AG09309 (cell line): ENCODE measurements at regions not wholly inside any gene's neighbourhood (a gene's known extent, or its start where the extent isn't known, plus 50 kb on each side); places are given as distances from the start of the nearest gene placed in this dataset.
"Not testable (repeated sequence)": the region's sequence is repeated elsewhere in the genome, so short reads cannot be mapped to it uniquely, and the experiment has no call there.

Source experiments
- DNase-seq: peaks from one replicate; pipeline ENCODE4 v3.0.0-alpha.2; 2010; ENCODE audit warnings: low read depth
- H3K4me3 ChIP-seq: 2 replicates; pipeline ENCODE4 v1.5.1; 2011; ENCODE audit warnings: mild to moderate bottlenecking, low read depth, low read length, moderate library complexity; ENCODE audit not compliant: control insufficient read depth
- TF ChIP-seq, protein P1 (sequence below): IDR thresholded peaks from 2 replicates; pipeline ENCODE4 v1.5.1; 2011; ENCODE audit warnings: mild to moderate bottlenecking, low read depth, low read length, inconsistent platforms; ENCODE audit not compliant: insufficient read depth, control insufficient read depth; ENCODE audit errors: missing control alignments

DNA sequence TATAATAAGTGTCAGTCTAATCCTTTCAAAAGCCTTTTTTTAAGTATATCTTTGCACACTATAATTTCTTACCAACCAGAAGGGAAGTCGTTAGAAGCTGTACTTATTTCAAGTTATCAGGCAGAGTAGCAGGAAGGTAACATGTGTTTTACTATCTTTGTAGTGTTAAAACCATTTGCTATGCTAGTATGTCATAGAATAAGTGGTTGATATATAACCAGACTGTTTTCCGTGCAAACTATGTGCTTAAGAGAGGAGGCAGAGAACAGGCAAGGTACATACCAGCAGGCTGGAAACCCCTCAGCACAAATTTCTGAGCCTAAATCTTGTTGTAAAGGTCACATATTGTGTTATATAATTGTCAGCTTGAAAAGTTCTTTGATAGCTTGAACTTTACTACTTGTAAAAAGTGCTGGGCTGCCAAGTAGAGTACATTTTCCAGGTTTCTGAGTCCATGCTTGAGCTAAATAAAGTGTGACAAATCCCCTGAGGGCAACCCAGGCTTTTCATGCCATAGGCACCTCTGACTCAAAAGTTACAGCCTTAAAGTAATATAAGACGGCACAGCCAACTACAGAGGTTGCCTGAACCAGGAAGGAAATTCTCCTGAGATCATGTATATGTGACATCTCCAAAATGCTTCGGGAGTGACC lies 1297.4 kb downstream of the PCDH9 start:
- peak; percentile 28 for DNase-seq
- no peak overlapping the region for H3K4me3 ChIP-seq
- TF ChIP-seq, protein P1, sequence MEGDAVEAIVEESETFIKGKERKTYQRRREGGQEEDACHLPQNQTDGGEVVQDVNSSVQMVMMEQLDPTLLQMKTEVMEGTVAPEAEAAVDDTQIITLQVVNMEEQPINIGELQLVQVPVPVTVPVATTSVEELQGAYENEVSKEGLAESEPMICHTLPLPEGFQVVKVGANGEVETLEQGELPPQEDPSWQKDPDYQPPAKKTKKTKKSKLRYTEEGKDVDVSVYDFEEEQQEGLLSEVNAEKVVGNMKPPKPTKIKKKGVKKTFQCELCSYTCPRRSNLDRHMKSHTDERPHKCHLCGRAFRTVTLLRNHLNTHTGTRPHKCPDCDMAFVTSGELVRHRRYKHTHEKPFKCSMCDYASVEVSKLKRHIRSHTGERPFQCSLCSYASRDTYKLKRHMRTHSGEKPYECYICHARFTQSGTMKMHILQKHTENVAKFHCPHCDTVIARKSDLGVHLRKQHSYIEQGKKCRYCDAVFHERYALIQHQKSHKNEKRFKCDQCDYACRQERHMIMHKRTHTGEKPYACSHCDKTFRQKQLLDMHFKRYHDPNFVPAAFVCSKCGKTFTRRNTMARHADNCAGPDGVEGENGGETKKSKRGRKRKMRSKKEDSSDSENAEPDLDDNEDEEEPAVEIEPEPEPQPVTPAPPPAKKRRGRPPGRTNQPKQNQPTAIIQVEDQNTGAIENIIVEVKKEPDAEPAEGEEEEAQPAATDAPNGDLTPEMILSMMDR, result no peak

- H3K4me3 ChIP-seq, result no peak overlapping the region
- TF ChIP-seq, protein P1, result no peak
- DNase-seq, result no peak
These were observed 1298.1 kb downstream of the PCDH9 start for GRCh38 chr13:65932013-65932412.

DNA sequence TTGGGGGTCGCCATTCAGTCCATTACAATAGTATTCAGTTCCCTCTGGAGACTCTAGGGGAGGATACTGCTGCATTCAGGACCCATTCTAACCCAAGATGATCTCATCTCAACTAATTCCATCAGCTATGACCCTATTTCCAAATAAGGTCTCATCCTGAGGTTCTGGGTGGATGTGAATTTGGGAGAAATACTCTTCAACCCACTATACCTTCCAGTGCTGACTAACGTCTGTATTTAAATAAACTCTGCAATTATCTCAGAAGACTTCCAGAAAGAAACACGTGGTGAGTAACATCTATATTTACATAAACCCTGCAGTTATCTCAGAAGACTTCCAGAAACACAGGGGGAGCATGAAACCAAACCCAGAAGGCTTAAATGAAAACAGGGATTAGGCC lies 1300.7 kb downstream of the PCDH9 start:
- no peak for DNase-seq
- TF ChIP-seq, protein P1, result no peak

DNA sequence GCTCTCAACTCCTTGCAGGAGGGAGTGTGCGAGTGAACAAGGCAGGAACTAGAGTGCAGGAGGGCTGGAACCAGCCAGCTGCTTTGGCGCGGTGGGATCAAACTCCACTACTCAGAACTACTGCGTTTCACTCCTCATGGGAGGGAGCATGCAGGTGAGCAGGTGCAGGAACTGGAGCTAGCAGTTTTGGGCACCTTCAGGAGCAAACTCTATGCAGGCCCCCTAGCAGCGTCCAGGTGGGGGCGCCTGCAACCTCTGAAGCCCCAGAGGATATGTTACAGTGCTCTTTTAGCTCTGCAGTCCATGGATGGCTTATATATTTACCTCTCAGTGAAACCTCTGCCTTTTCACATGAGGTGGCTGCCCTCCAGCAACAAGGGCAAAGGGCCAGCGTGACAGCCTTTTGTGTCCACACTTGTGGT lies 1303.4 kb downstream of the PCDH9 start:
- TF ChIP-seq, protein P1, result peak; percentile 35
- no peak for DNase-seq
- H3K4me3 ChIP-seq, result no peak overlapping the region

More for the DNA sequence above, 1300.7 kb downstream of the PCDH9 start:
- H3K4me3 ChIP-seq, result no peak overlapping the region

DNA sequence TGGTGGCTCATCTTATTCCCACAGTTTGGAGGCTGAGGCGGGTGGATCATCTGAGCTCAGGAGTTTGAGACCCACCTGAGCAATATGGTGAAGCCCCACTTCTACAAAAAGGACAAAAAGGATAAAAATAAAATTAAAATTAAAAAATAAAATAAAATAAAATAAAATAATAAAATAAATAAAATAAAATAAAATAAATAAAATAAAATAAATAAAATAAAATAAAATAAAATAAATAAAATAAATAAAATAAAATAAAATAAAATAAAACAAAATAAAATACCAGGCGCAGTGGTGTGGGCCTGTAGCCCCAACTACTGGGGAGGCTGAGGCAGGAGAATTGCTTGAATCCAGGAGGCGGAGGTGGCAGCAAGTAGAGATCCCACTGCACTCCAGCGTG lies 1307.3 kb downstream of the PCDH9 start:
- DNase-seq, H3K4me3 ChIP-seq: not testable (repeated sequence)

DNA sequence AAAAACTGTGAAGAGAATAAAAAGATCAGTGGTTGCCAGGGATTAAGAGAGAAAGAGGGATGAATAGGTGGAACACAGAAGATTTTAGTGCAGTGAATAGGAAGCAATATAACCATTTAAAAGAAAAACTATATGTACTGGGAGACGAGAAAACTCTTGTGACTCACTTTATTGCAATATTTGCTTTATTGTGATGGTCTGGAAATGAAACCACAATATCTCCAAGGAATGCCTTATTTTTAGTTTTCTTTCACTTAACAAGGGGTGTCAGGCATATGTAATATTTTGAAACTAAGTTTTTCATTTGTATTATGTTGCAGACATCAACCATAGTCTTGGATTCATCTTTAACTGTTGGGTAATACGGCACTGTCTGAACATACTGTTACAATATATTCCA lies 1308.2 kb downstream of the PCDH9 start:
- TF ChIP-seq, protein P1, result no peak
- H3K4me3 ChIP-seq, result no peak overlapping the region
- DNase-seq, result peak; percentile 4

DNA sequence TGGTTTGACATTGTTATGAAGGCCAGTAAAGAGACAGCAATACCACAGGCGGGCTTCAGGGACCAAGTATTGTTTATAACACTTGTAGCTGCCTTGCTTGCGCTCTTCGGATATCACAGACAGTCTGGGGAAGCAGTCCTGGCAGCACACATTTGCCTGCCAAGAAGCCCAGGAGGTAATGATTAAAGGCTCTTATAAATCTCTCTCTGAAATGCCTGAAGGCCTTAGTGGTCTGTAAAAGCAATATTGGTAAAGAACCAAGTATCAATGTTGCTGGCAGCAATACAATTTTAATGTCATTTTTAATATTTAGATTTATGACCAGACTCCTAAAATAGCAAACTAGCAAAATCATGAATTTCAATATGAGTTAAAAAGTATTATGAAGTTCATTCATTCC lies 1312.4 kb downstream of the PCDH9 start:
- TF ChIP-seq, protein P1, result no peak
- no peak overlapping the region for H3K4me3 ChIP-seq
- DNase-seq, result peak; percentile 35
